HL-60/S4 treated with phorbol 12-myristate 13-acetate at 8.2 ng/mL for 4 days and 3 days (cell line): ENCODE measurements at regions not wholly inside any gene's neighbourhood (a gene's known extent, or its start where the extent isn't known, plus 50 kb on each side); places are given as distances from the start of the nearest gene placed in this dataset.

Experiments
- in situ Hi-C: fragments of 300-500 bp; cut with MboI; formaldehyde crosslinking; loops from 2 replicates; pipeline ENCODE4 v1.15.0; 2022; ENCODE audit warnings: low sequenced_read_pairs

- in situ Hi-C loops, result loop anchor here (5.0 kb wide), 1 partner anchor 135 kb away; no protein-coding TSS in a partner anchor
Observed at GRCh38 chr4:107772269-107772668, 52.2 kb upstream of the PAPSS1 start.

- in situ Hi-C loops, result loop anchor here (5.0 kb wide), 1 partner anchor 133 kb away; no protein-coding TSS in a partner anchor
Observed at GRCh38 chr4:107774681-107775080, 50.1 kb upstream of the SGMS2 start.
